Tibial nerve (tissue), 4 donors: ENCODE measurements at regions not wholly inside any gene's neighbourhood (a gene's known extent, or its start where the extent isn't known, plus 50 kb on each side); places are given as distances from the start of the nearest gene placed in this dataset.

Experiments
- DNase-seq, 2 donors: peaks; one replicate each; pipeline ENCODE4 v3.0.0-alpha.2; 2019; ENCODE audit warnings: low spot score in 2 of 2
- H3K27ac ChIP-seq, 4 donors: fragments of 200-600 bp; sonication (generic) in 3 of 4; one replicate each; pipeline ENCODE4 v1.5.1; 2017 to 2019; ENCODE audit warnings: mild to moderate bottlenecking in 1 of 4
- H3K27me3 ChIP-seq, 2 donors: fragments of 200-600 bp; sonication (generic) in 1 of 2; one replicate each; pipeline versions ENCODE4 v1.5.1 to v1.6.0; 2017 to 2019
- H3K36me3 ChIP-seq, 3 donors: fragments of 200-600 bp; sonication (generic); one replicate each; pipeline ENCODE4 v1.5.1; 2018 to 2019
- H3K4me1 ChIP-seq, 4 donors: fragments of 200-600 bp; sonication (generic) in 3 of 4; one replicate each; pipeline ENCODE4 v1.5.1; 2017 to 2019
- H3K4me3 ChIP-seq, 4 donors: fragments of 200-600 bp; sonication (generic) in 3 of 4; one replicate each; pipeline ENCODE4 v1.5.1; 2017 to 2019; ENCODE audit warnings: mild to moderate bottlenecking in 1 of 4, moderate library complexity in 1 of 4
- H3K9me3 ChIP-seq, 4 donors: fragments of 200-600 bp; sonication (generic) in 3 of 4; one replicate each; pipeline ENCODE4 v1.5.1; 2017 to 2019
- CTCF ChIP-seq, 5 experiments: fragments of 200-600 bp in 3 of 5; fragments of 450-650 bp in 2 of 5; sonication (generic) in 3 of 5; IDR thresholded peaks; one replicate each; pipeline ENCODE4 v1.5.1; 2016 to 2019; ENCODE audit warnings: antibody characterized with exemption in 5 of 5, mild to moderate bottlenecking in 3 of 5, moderate library complexity in 2 of 5
- EP300 ChIP-seq, 2 donors: sonication (generic); formaldehyde crosslinking; IDR thresholded peaks; one replicate each; pipeline ENCODE4 v1.6.1; 2017; ENCODE audit warnings: antibody characterized with exemption in 2 of 2, mild to moderate bottlenecking in 1 of 2
- POLR2A ChIP-seq, 2 donors: fragments of 450-650 bp; IDR thresholded peaks; one replicate each; pipeline ENCODE4 v1.6.1; 2017; ENCODE audit warnings: antibody characterized with exemption in 2 of 2, mild to moderate bottlenecking in 2 of 2, moderate library complexity in 2 of 2
- WGBS, 2 donors: methylation state at CpG; one replicate each; pipeline ENCODE4 v1.1.5; 2018; 5-methylcytosine and 5-hydroxymethylcytosine counted together

DNA sequence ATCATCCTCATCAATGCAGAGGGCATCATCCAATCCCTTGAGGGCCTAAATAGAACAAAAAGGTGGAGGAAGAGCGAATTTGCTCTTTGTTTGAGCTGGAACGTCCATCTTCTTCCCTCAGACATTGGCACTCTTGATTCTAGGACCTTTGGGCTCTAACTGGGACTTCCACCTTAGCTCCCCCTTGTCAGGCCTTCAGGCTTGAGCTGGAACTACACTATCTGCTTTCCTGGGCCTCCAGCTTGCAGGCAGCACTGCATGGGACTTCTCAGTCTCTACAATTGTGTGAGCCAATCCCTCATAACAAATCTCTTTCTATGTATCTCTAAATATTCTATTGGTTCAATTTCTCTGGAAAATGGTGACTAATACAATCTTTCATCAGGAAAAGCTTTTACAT lies 155.4 kb downstream of the MCHR2 start:
- H3K27me3 ChIP-seq = no peaks in the 10 kb centered on the region

GRCh38 chr6:99841297-99841696 lies 152.7 kb downstream of the MCHR2 start:
- no peak for TF ChIP-seq CTCF (IDR thresholded peaks at IDR 0.05)
- TF ChIP-seq POLR2A (IDR thresholded peaks at IDR 0.05) = no peak
- no peak for TF ChIP-seq EP300 (IDR thresholded peaks at IDR 0.05)
- no peak overlapping the region for H3K27ac ChIP-seq
- 36 to 91% methylated on average over 1 of the region's 1 CpG for WGBS, 2 donors
- no peaks in the 10 kb centered on the region for H3K4me1 ChIP-seq
- no peak for DNase-seq
- H3K27me3 ChIP-seq = no peaks in the 10 kb centered on the region
- no peaks in the 10 kb centered on the region for H3K36me3 ChIP-seq
- no peak overlapping the region for H3K4me3 ChIP-seq
- no peaks in the 10 kb centered on the region for H3K9me3 ChIP-seq

More for the DNA sequence above, 155.4 kb downstream of the MCHR2 start:
- Histone ChIP-seq H3K4me3 (no peak overlapping the region), H3K36me3 (no peaks in the 10 kb centered on the region), H3K9me3 (no peaks in the 10 kb centered on the region), H3K4me1 (no peaks in the 10 kb centered on the region), H3K27ac (no peak overlapping the region)
- DNase-seq = no peak
- no peak for TF ChIP-seq POLR2A (IDR thresholded peaks at IDR 0.05)
- no peak for TF ChIP-seq EP300 (IDR thresholded peaks at IDR 0.05)
- TF ChIP-seq CTCF (IDR thresholded peaks at IDR 0.05) = no peak
- WGBS, 2 donors = 79 to 81% methylated on average over 2 of the region's 2 CpGs

DNA sequence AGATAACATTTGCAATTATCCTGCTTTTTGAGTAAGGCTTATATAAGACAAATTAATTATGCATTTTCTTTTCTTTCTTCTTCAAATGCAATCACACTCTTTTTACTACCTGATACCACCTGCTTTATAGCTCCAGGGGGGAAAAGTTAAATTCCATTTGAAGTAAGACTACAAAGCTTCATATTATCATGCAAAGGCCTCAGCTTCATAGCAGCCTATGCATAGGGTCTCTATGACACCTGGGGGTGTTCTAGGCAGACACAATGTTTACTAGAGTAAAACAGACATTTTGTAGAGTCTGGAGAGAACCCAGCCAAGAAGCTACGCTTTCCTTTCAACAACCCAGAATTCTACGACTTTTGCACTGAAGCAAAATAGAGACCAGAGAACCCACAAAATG lies 148.0 kb downstream of the MCHR2 start:
- DNase-seq = no peak
- Histone ChIP-seq H3K4me1 (no peaks in the 10 kb centered on the region), H3K27me3 (no peaks in the 10 kb centered on the region), H3K4me3 (no peak overlapping the region), H3K27ac (no peak overlapping the region), H3K9me3 (no peaks in the 10 kb centered on the region), H3K36me3 (no peaks in the 10 kb centered on the region)
- TF ChIP-seq CTCF (IDR thresholded peaks at IDR 0.05) (no peak), POLR2A (IDR thresholded peaks at IDR 0.05) (no peak), EP300 (IDR thresholded peaks at IDR 0.05) (no peak)
- 77 to 89% methylated on average over 2 of the region's 2 CpGs for WGBS, 2 donors

GRCh38 chr6:99850841-99851240 lies 143.2 kb downstream of the MCHR2 start:
- TF ChIP-seq CTCF (IDR thresholded peaks at IDR 0.05) = no peak
- TF ChIP-seq EP300 (IDR thresholded peaks at IDR 0.05) = no peak
- TF ChIP-seq POLR2A (IDR thresholded peaks at IDR 0.05) = no peak
- Histone ChIP-seq H3K27ac (no peak overlapping the region), H3K27me3 (no peaks in the 10 kb centered on the region), H3K4me1 (no peaks in the 10 kb centered on the region), H3K4me3 (no peak overlapping the region), H3K36me3 (no peaks in the 10 kb centered on the region), H3K9me3 (no peaks in the 10 kb centered on the region)
- WGBS, 2 donors = 64% methylated on average over 2 of the region's 2 CpGs
- DNase-seq = no peak

GRCh38 chr6:99852031-99852430 lies 142.0 kb downstream of the MCHR2 start:
- H3K4me3 ChIP-seq = no peak overlapping the region
- no peak overlapping the region for H3K27ac ChIP-seq
- whole genome bisulfite sequencing, 2 donors = 91 to 93% methylated on average over 3 of the region's 3 CpGs
- TF ChIP-seq POLR2A (IDR thresholded peaks at IDR 0.05) = no peak
- no peak for TF ChIP-seq CTCF (IDR thresholded peaks at IDR 0.05)
- no peak for TF ChIP-seq EP300 (IDR thresholded peaks at IDR 0.05)
- DNase-seq = no peak
- H3K4me1 ChIP-seq = no peaks in the 10 kb centered on the region
- no peaks in the 10 kb centered on the region for H3K9me3 ChIP-seq
- H3K36me3 ChIP-seq = no peaks in the 10 kb centered on the region
- no peaks in the 10 kb centered on the region for H3K27me3 ChIP-seq
